CD4-positive, alpha-beta T cell treated with Interleukin-4 for 1 hour (primary cell): ENCODE measurements at regions not wholly inside any gene's neighbourhood (a gene's known extent, or its start where the extent isn't known, plus 50 kb on each side); places are given as distances from the start of the nearest gene placed in this dataset.
"Not testable (repeated sequence)": the region's sequence is repeated elsewhere in the genome, so short reads cannot be mapped to it uniquely, and the experiment has no call there.

Source experiments
- DNase-seq, 2 donors: peaks; one replicate each; pipeline ENCODE4 v3.0.0-alpha.2; 2020 to 2022

DNA sequence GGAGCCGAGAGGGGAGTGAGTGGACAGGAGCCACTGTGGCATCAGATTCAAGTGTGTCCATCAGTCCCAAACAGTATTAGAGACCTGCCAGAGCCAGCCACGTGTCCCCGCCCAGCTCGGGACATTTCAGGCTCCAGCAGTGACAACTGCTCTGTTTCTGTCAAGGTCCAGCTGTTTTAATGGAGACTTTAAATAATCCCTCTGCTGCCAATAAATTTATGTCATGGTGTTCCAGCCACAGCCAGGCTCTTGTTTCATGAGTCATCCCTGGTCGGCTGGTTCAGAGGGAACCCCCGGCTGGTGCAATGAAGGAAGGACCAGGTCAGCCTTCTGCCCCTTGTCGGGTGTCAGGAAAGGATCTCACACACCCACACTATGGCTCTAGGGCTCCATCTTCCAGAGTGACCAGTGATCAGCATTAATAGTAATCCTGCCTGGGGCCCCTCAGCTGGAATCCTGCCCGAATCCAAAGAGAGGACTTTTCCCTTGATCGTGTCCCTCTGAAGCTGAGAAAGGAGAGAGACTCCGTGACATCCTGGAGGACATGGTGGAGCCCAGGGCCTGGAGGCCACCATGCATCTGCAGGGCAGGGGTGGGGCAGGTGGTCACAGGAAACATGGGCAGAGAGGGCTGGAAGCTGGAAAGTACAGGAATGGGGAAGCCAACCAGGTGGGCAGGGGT lies 197.3 kb downstream of the MATN1 start:
- no peak for DNase-seq

DNA sequence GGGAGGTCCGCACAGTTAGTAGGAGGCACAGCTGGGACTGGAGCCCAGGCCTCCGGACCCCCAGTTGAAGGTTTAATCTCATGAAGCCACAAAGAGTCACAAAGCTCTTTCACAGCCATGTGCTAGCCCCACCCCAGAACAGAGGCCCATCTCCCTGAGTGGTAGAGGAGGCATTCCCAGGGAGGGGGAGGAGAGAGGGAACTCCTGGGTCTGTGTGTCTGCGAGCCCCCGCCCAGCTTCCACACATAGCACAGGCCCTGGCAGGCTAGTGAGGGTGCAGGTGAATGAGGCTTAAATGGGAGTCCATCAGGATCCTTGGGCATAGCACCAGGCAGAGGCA lies 197.8 kb downstream of the MATN1 start:
- DNase-seq, result no peak

DNA sequence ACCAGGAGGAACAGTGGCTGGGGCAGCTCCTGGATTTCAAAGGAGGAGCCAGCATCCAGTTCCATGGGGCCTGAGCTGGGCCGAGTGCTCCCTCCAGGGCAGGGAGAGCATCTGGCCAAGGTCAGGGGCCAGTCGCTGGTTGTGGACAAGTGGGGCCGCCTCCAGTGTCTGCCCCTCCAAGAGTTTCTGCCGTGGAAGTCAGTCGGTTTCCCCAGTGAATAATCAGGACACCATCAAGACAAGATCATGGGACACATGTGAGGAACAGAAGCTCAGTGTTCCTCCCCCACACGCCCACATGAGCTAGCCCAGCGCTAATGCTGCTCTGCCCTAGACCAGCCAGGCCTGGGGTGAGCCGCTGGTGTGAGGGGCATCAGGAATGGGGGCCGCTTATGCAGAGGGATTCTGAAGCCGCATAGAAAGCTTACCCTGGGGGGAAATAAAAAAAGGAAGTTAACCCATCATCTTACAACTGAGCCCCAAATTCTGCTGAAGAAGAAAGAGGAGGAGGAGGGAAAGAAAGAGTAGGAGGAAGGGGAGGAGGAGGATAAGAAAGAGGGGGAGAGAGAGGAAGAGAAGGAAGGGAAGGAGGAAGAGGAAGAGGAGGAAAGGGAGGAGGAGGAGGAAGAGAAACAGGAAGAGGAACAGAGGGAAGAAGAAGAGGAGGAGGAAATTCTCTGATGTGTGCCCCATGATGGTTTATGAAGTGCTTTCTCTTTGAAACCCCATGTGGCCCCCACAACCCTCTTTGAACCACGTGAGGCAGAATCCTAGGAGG lies 198.4 kb downstream of the MATN1 start:
- no peak for DNase-seq

DNA sequence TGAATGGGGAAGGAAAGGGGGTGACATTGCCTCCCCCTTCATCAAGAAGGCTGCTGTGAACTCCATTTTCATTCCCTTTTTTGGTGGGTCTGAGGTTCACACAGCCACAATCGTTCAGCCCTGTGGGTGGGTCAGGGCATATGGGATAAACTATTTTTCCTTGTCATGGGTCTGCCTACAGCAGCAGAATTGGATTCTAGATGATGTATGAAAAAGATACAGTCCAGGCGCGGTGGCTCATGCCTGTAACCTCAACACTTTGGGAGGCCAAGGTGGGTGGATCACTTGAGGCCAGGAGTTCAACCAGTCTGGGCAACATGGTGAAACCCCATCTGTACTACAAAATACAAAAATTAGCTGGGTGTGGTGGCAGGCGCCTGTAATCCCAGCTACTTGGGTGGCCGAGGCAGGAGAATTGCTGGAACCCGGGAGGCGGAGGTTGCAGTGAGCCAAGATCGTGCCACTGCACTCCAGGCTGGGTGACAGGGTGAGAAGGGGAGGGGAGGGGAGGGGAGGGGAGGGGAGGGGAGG lies 199.3 kb downstream of the MATN1 start:
- DNase-seq, result not testable (repeated sequence)

DNA sequence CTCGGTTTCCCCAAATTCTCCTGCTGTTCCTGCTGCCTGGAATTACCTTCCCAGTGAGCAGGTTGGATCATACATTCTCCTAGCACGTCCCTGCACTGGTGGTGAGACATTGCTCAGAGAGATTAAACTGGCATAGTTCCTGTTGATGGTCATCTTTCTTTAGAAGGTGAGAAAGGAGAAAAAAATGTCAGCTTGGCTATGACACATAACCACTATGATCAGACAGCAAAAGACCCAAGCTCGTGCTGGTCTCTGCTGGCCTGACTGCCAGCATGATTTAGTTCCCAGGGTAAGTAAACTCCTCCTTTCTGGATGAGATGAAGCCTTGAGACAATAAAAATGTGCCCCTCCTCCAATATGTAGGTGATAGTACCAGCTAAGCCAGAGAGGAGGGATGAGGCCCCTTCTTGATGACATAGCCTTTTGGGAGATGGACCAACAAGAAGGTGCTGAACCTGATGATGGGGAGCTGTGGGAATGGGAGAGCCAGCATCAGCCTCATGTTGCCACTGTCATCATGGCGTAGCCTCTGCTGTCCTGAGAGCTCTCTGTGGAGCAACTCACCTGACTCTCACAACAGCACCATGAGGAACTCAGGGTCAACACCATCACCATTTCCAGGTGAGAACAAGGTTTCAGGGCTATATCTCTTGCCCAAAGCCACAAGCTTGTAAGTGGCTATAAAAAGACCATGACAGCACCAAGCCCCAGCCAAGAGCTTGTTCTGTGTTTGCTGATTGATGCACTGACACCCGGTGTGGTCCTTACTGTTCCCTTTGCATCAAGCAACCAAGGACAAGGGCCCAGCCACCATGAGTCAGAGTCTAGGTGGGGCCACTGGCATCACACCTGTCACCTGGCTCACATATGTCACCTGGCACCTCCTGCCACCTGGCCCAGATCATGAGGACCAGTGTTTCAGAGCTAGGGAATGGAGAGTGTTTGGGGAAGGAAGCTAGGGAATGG lies 200.0 kb downstream of the MATN1 start:
- no peak for DNase-seq

DNA sequence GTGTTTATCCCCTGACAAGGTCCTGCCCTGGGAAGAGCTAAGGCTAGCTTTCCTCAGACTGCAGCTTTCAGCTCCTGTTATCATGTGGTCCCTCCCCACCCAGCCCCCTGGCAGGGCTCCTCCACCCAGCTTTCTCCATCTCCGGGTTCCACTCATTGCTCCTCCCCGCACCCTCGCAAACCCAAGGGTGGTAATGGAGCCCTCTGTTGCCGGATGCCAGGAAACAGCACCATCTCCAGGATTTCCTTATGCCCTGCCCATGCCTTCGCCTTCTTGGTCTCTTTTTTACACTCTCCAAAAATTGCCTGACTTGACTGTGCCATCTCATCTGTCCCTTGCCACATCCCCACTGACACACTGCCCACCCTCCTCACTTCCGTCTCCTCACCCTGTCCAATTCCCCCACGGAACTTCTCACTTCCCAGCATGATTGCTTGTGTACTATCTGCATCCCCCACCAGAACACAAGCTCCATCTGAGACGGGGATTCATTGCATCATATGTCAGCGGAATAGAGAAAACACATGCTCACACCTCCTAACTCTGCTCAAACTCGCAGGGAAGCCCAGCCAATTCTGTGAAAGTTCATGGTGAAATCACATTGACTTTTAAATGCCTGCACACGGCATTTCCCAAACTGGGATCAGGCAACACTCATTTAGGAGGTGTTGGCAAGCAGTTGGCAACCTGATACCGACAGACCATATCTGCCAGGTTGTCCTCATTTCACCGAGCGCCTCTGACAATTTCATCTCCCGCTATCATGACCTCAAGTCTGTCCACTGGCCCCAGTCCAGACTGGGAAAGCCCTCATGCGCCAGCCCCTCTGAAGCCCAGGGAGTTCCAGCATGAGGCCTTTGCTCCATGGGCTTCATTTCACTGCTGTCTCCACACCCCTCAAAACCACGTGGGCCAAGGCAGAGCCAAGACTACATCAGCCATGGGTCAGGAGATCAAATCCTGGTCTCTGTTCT lies 201.1 kb downstream of the MATN1 start:
- no peak for DNase-seq

DNA sequence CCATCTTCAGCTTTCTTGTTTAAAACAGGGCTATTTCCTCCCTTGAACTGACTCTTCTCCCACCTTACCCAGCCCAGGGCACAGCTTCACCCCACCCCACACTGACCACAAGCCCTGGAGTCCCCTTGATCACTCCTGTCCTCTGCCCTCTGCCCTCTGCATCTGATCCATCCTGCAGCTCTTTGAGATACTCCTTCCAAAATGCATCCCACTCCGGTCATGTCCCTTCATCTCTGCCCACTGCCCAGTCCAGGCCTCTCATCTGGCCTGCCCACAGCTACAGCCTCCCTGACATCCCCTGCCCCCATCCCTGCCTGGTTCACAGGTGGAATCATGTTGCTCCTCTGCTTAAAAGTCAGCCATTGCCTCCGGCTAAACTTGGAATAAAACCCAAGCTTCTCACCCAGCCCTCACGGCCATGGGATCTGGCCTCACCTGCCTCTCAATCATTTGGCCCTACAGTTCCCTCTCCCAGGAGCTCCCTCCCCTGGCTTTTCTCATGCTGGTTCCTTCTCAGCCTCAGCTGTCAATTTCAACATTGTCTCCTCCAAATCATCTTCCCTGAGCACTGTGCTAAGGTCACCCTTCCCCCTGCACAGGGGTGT lies 202.0 kb downstream of the MATN1 start:
- DNase-seq, result no peak

DNA sequence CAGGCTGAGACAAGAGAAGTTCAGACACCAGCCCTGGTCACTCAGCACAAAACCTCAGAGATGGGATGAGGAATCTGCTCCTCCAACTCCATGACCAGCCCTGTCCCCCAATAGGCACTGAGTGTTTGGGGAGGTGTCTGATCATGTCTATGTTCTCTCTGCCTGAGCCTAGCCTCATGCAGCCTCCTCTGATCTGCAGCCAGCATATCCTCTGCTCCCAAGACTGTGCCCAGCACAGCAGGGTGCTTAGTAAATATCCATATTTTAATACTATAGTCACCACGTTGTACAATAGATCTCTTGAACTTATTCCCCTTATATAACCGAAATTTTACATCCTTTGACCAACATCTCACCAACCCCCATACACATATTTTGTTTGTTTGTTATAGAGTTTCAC lies 202.9 kb downstream of the MATN1 start:
- DNase-seq, result no peak

DNA sequence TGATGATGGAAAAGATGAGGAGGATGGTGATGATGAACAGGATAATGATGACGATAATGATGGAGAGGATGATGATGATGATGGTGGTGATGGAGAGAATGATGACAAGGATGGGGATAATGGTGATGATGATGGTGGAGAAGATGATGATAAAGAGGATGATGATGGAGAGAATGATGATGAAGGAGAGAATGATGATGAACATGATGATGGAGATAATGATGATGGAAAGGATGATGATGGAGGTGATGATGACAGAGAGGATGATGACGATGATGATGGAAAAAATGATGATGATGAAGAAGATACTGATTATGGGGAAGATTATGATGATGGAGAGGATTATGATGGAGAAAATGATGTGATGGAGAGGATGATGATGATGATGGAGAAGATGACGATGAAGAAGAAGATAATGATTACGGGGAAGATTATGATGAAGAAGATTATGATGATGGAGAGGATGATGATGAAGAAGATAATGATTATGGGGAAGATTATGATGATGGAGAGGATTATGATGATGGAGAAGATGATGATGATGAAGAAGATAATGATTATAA lies 204.1 kb downstream of the MATN1 start:
- DNase-seq, result no peak

DNA sequence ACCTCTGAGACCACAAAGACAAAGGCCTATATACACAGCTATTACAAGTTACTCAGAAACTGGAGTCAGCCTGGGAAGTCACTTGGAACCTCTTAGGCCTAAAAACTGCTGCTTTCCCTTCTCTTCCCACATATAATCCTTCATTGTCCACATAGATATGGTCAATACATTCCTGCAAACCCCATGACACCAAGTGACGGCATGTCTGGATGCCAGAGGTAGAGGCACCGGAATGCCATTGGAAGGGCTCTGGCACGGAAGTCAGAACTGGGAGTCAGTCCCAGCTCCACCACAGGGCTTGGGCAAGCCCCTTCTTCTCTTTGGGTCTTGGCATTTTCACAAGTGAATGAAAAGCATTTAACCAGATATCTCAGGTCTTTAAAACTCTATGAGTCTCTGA lies 204.7 kb downstream of the MATN1 start:
- no peak for DNase-seq

DNA sequence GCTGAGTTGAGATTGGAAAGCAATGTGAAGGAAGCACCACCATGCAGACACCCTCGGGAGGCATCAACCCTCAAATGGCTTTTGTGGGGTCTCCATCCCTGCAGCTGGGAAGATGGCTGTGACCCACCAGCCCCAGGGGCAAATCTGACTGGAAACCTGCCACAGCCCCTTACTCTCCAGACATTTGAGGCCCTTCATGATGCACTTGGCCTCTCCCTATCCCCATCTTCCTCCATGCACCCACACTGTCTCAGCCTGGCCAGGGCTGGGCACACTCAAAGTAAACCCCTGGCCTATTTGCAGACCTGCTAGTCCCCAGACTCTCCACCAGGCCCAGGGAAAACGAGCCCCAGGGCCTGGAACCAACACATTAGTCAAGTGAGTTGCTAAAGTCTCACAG lies 205.2 kb downstream of the MATN1 start:
- no peak for DNase-seq

DNA sequence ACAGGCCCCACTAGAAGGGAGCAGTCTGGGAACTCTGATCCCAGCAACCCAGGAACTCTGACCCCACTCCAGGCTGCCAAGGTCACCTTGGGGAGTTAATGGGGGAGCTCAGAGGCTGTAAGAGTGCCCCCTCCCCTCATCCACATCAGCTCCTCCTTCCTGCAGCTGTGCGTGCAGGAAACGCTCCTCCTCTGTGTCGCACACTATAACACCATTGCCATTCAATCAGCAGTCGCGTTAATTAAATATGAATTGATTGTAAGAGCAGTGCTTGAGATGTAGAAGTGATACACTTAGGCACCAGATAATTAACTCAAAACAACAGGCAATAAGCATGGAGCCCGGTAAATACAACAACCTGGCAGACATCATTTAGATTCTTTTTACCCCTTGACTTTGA lies 205.7 kb downstream of the MATN1 start:
- not testable (repeated sequence) for DNase-seq

DNA sequence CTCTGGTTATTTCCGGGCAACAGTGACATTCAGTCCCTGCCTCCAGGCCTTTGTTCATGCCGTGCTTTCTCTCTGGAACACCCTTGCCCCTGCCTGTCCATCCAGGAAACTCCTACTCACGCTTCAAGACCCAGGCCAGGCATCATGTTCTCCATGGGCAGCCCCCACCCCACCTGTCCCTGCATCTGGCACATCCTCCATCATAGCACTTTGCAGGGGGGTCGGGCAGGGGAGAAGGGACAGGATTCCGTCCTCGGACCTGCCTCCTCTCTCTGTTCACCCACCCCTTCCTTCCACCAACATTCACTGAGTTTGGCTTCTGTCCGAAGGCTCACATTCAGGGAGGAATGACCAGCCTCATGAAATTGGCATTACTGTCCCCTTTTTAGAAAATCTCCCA lies 206.1 kb downstream of the MATN1 start:
- DNase-seq, result not testable (repeated sequence)

DNA sequence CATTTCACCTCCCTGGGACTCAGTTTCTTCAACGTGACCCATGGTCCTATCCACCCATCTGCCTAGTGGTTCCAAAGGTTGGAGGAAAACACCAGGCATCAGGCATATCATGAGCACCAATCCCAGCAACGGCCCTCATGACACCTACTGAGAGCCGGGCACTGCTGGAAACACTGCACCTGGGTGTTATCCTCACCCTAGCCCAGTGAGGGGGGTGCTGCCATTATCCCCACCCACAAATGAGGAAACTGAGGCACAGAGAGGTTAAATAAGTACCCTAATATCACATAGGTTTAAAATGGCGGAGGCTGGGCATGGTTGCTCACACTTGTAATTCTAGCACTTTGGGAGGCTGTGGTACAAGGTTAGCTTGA lies 206.9 kb downstream of the MATN1 start:
- no peak for DNase-seq

DNA sequence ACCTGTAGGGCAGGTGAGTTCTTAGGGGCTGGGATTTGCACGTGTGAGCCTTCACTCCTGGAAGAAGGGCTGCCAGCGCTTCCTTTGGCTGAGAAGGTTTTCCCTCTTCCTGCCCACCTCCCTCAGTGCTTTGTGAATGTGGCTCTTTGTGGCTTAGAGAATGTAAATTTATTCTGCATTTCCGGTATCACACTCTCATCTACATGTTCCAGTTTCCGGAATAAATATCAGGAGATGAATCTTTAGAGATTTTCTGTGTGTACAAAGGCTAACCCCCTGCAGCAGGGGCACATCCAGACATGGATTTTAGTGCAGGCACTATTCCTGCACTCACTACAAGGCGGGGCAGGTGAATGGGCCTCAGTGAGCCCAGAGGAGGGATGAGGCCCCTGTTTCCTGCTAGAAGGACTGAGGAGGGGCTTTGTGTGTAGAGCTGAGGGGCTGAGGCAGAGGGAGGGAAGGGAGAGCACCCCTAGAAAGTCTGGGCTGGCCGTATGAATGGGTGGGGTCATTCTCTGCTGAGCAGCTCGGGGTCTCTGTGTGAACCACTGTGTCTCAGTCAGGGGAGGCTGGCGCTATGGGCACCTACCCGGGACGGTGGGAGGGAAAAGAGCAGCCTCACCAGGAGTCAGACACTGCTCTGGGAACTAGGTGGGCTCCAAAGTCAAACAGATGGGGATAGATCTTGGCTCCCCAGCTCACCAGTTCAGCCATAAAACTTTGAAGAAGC lies 207.5 kb downstream of the MATN1 start:
- no peak for DNase-seq

DNA sequence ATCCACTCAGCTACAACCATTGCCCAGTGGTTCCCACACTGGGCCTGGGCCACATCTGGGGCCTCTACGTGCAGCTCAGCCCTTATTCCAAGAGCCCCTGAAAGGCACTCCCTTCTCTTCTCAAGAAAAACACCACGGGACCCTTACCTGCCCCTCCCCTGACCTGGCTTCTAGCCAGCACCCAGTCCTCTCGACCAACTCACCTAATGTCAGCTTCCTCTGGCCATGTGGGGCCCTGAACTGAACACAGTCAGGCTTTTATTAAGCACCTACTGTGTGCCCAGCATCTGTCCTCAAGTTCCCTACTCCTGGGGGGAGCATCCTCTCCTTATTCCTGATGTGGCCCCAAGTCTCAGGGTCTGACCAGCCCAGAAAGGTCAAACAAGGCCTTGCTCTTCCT lies 208.4 kb downstream of the MATN1 start:
- DNase-seq, result no peak

DNA sequence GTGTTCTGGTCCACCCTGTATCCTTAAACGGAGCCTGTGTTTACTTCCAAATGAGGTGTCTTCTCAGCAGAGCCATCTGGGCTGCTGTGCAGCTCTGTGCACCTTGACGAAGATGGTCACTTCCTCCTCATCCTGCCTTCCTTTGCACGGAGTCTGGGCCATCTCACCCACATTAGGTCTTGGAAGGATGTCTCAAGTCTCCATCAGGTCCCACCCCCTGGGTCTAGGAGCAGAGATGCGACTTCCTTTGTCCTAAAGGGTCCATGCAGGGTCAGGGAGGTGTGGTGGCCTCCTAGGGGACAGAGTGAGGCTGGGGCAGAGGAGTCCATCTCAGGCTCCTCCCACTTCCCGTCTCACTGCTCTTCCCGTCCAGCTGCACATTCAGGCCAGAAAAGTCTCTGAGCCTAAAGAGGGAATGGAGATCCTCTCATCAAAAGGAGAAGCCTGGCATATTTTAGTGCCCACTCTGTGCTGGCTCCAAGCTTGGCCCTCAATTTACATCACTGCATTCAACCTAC lies 209.2 kb downstream of the MATN1 start:
- DNase-seq, result no peak

DNA sequence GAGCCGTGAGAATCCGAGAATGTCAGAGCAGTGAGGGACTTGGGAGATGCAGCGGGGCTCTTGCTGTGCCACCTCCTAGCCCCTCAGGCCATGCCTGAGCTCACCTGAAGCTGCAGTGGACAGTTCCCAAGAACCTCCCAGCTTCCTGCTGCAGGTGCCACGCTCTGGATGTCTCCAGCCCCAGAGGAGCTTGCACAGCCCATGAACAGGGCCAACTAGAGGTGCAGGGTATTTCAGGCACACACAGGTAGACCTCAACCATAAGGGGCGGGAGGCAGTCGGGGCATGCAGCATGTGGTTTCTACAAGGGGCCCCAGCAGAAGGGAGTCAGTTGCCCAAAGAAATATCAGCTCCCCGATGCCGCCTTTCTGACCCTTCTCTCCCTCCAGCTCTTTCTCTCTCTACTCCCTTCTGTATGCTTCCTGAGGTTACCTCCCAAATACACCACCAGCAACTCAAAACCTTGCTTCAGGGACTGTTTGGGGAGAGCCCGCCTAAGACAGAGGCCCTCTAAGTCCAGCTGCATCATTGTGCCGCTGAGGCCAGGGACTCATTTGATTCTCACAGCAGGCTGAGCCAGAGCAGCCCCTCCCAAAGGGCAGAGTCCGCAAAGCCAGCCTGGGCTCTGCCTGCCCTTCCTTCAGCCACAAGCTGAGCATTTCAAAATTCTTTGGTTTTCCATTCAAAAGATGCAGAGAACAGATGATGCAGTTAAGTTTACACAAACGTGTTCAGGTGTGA lies 209.8 kb downstream of the MATN1 start:
- no peak for DNase-seq

DNA sequence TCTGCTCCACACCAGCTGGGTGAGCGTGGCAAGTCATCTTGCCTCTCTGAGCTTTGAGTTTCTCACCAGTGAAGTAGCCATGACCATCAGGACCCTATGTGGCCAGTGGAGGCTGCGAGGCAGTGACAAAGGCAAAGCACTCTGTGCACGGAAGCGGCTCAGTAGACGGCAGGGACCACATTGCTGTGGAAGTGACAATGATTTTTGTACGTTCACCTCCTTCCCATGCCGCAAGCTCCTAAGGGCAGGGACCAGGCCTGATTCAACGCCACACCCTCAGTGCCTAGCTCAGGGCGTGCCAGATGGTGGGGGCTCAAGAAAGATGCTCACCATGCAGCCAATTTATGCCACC lies 210.5 kb downstream of the MATN1 start:
- DNase-seq, result no peak
